Tibial artery (tissue), 4 donors: ENCODE measurements at regions not wholly inside any gene's neighbourhood (a gene's known extent, or its start where the extent isn't known, plus 50 kb on each side); places are given as distances from the start of the nearest gene placed in this dataset.

Experiments used
- DNase-seq, 2 donors: peaks; one replicate each; pipeline ENCODE4 v3.0.0-alpha.2; 2019
- H3K27ac ChIP-seq, 2 donors: fragments of 200-600 bp; sonication (generic) in 1 of 2; 1 replicate in 1 of 2; 2 replicates in 1 of 2; pipeline ENCODE4 v1.5.1; 2018 to 2019; ENCODE audit warnings: mild to moderate bottlenecking in 1 of 2
- H3K27me3 ChIP-seq, 2 donors: fragments of 200-600 bp; sonication (generic) in 1 of 2; one replicate each; pipeline versions ENCODE4 v1.5.1 to v1.6.0; 2016 to 2019
- H3K36me3 ChIP-seq, 3 donors: fragments of 200-600 bp; sonication (generic) in 2 of 3; one replicate each; pipeline ENCODE4 v1.5.1; 2016 to 2019; ENCODE audit warnings: mild to moderate bottlenecking in 2 of 3
- H3K4me1 ChIP-seq, 4 donors: fragments of 200-600 bp; sonication (generic) in 2 of 4; 1 replicate in 3 of 4; 2 replicates in 1 of 4; pipeline ENCODE4 v1.5.1; 2016 to 2019
- H3K4me3 ChIP-seq, 2 donors: fragments of 200-600 bp; sonication (generic) in 1 of 2; 1 replicate in 1 of 2; 2 replicates in 1 of 2; pipeline ENCODE4 v1.5.1; 2018 to 2019; ENCODE audit warnings: mild to moderate bottlenecking in 2 of 2
- H3K9me3 ChIP-seq, 3 donors: fragments of 200-600 bp; sonication (generic) in 1 of 3; one replicate each; pipeline ENCODE4 v1.5.1; 2016 to 2019
- CTCF ChIP-seq, 2 experiments: fragments of 200-600 bp in 1 of 2; fragments of 450-650 bp in 1 of 2; IDR thresholded peaks; one replicate each; pipeline ENCODE4 v1.5.1; 2017 to 2019; ENCODE audit warnings: antibody characterized with exemption in 2 of 2, mild to moderate bottlenecking in 1 of 2, moderate library complexity in 1 of 2
- intact Hi-C: fragments of 100-400 bp; cut with DNase I; formaldehyde crosslinking; loops from one replicate; pipeline ENCODE4 v1.15.0; 2023; ENCODE audit warnings: low total_unique reads

- no peak for TF ChIP-seq CTCF (IDR thresholded peaks at IDR 0.05)
- no peak for DNase-seq
- no peaks in the 10 kb centered on the region for H3K36me3 ChIP-seq
- no peak overlapping the region for H3K27ac ChIP-seq
- H3K27me3 ChIP-seq, result no peaks in the 10 kb centered on the region
- no peaks in the 10 kb centered on the region for H3K9me3 ChIP-seq
- no peak overlapping the region for H3K4me3 ChIP-seq
- intact Hi-C loops, result no loop called here
- no peaks in the 10 kb centered on the region for H3K4me1 ChIP-seq
Measured at GRCh38 chr2:49288113-49288705, 133.9 kb upstream of the FSHR start.

- DNase-seq, result no peak
- no peak for TF ChIP-seq CTCF (IDR thresholded peaks at IDR 0.05)
- intact Hi-C loops, result no loop called here
Measured at GRCh38 chr2:49286726-49287125, 132.4 kb upstream of the FSHR start.

GRCh38 chr2:49286045-49286444, 131.7 kb upstream of the FSHR start:
- no peaks in the 10 kb centered on the region for H3K36me3 ChIP-seq
- intact Hi-C loops, result no loop called here

More at GRCh38 chr2:49286726-49287125, 132.4 kb upstream of the FSHR start:
- H3K4me1 ChIP-seq, result no peaks in the 10 kb centered on the region
- H3K27ac ChIP-seq, result no peak overlapping the region
- H3K36me3 ChIP-seq, result no peaks in the 10 kb centered on the region
- no peaks in the 10 kb centered on the region for H3K9me3 ChIP-seq
- no peaks in the 10 kb centered on the region for H3K27me3 ChIP-seq
- no peak overlapping the region for H3K4me3 ChIP-seq

GRCh38 chr2:49278561-49278960, 124.2 kb upstream of the FSHR start:
- intact Hi-C loops, result no loop called here
- TF ChIP-seq CTCF (IDR thresholded peaks at IDR 0.05), result no peak
- no peaks in the 10 kb centered on the region for H3K27me3 ChIP-seq
- DNase-seq, result no peak
- H3K4me1 ChIP-seq, result no peaks in the 10 kb centered on the region
- no peaks in the 10 kb centered on the region for H3K9me3 ChIP-seq
- H3K4me3 ChIP-seq, result no peak overlapping the region
- no peaks in the 10 kb centered on the region for H3K36me3 ChIP-seq
- no peak overlapping the region for H3K27ac ChIP-seq

More at GRCh38 chr2:49286045-49286444, 131.7 kb upstream of the FSHR start:
- no peak for DNase-seq
- no peak for TF ChIP-seq CTCF (IDR thresholded peaks at IDR 0.05)
- no peaks in the 10 kb centered on the region for H3K9me3 ChIP-seq
- no peak overlapping the region for H3K27ac ChIP-seq
- H3K4me3 ChIP-seq, result no peak overlapping the region
- H3K27me3 ChIP-seq, result no peaks in the 10 kb centered on the region
- no peaks in the 10 kb centered on the region for H3K4me1 ChIP-seq

GRCh38 chr2:49278141-49278540, 123.8 kb upstream of the FSHR start:
- no peaks in the 10 kb centered on the region for H3K9me3 ChIP-seq
- no peak for DNase-seq
- no peaks in the 10 kb centered on the region for H3K4me1 ChIP-seq
- no peak overlapping the region for H3K4me3 ChIP-seq
- H3K27ac ChIP-seq, result no peak overlapping the region
- intact Hi-C loops, result no loop called here
- no peak for TF ChIP-seq CTCF (IDR thresholded peaks at IDR 0.05)
- no peaks in the 10 kb centered on the region for H3K27me3 ChIP-seq
- H3K36me3 ChIP-seq, result no peaks in the 10 kb centered on the region
